NT2/D1 (cell line): ENCODE measurements at regions not wholly inside any gene's neighbourhood (a gene's known extent, or its start where the extent isn't known, plus 50 kb on each side); places are given as distances from the start of the nearest gene placed in this dataset.

Source experiments
- SUZ12 ChIP-seq: IDR thresholded peaks from 2 replicates; pipeline ENCODE4 v1.6.1; 2011; ENCODE audit not compliant: insufficient read length, insufficient read depth; ENCODE audit errors: extremely low read depth
- YY1 ChIP-seq: IDR thresholded peaks from 2 replicates; pipeline ENCODE4 v1.6.1; 2011; ENCODE audit not compliant: insufficient read length, insufficient read depth
- ZNF274 ChIP-seq: IDR thresholded peaks from 2 replicates; pipeline ENCODE4 v1.6.1; 2011; ENCODE audit warnings: mild to moderate bottlenecking, low read depth, low read length

DNA sequence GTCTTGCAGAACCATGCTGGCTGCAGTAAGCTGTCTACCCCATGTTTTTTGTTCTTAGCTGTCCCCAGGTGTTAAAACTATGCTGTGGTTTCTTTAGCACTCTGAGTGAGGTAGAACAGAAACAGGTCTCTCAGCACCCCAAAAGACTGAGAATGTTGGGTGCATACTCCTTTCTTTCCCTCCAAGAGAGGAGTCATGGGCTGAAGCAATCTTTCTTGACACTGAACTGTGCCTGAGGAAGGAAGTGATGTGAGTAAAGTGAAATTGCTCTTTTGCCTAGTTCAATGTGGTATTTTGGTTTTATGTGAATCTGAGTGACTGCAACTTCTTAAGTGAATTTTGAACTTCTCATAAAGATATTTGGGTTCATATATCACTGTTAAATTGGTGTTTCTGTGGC is 138.0 kb upstream of the MCHR2 start:
- TF ChIP-seq YY1 = no peak
- TF ChIP-seq SUZ12 = no peak
- no peak for TF ChIP-seq ZNF274
